ENCODE measurements at regions not wholly inside any gene's neighbourhood (a gene's known extent, or its start where the extent isn't known, plus 50 kb on each side); places are given as distances from the start of the nearest gene placed in this dataset.
"Not testable (repeated sequence)": the region's sequence is repeated elsewhere in the genome, so short reads cannot be mapped to it uniquely, and the experiment has no call there.

DNA sequence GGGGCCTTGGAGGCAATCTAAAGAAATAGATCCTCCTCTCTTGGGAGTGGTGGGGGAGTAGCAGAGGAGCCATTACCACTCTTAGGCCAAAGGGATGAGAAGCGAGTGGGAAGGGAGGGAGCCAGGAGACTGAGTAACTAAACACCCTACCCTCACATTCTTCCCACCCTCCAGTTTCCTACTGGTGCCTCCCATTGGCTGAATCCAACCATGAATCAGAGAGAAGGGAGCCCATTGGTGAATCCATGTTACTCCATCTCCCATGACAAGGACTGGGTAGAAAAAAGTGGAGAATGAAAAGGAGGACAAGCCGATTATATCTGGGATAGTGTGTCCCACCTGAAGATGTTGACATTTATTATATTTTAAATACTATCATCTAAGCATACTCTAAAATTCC lies 76.8 kb upstream of the LHX5 start:
- Histone ChIP-seq H3K9me3 (ENCODE audit: control insufficient read depth, insufficient read depth, low read length) (no peaks in the 10 kb centered on the region), H3K36me3 (ENCODE audit: control insufficient read depth, insufficient read depth, low read length) (no peaks in the 10 kb centered on the region), H3K4me3 (ENCODE audit: low read depth, low read length) (no peak overlapping the region), H3K4me1 (ENCODE audit: control insufficient read depth, insufficient read depth, low read length) (no peaks in the 10 kb centered on the region), H3K27me3 (ENCODE audit: control insufficient read depth, insufficient read depth, low read length) (peaks cover 2% of the 10 kb centered on the region), H3K27ac (ENCODE audit: low read depth, low read length) (no peak overlapping the region)
- DNase-seq (ENCODE audit: low read depth in 4 of 6, low spot score in 6 of 6), result no peak
- no CpG with 5 or more reads among the region's 2 CpGs for WGBS (ENCODE audit: insufficient coverage)

- DNase-seq (ENCODE audit: low read depth in 4 of 6, low spot score in 6 of 6), result no peak
- Histone ChIP-seq H3K4me3 (ENCODE audit: low read depth, low read length) (no peak overlapping the region), H3K27ac (ENCODE audit: low read depth, low read length) (no peak overlapping the region), H3K4me1 (ENCODE audit: control insufficient read depth, insufficient read depth, low read length) (no peaks in the 10 kb centered on the region), H3K9me3 (ENCODE audit: control insufficient read depth, insufficient read depth, low read length) (no peaks in the 10 kb centered on the region), H3K36me3 (ENCODE audit: control insufficient read depth, insufficient read depth, low read length) (no peaks in the 10 kb centered on the region), H3K27me3 (ENCODE audit: control insufficient read depth, insufficient read depth, low read length) (peaks cover 2% of the 10 kb centered on the region)
- WGBS (ENCODE audit: insufficient coverage), result 37% methylated on average over 9 of the region's 18 CpGs
Measured at GRCh38 chr12:113546916-113547863, 75.5 kb upstream of the LHX5 start.

- WGBS (ENCODE audit: insufficient coverage), result 83% methylated on average over 5 of the region's 6 CpGs
- H3K27me3 ChIP-seq (ENCODE audit: control insufficient read depth, insufficient read depth, low read length), result no peaks in the 10 kb centered on the region
- H3K9me3 ChIP-seq (ENCODE audit: control insufficient read depth, insufficient read depth, low read length), result no peaks in the 10 kb centered on the region
- no peak for DNase-seq (ENCODE audit: low read depth in 4 of 6, low spot score in 6 of 6)
- H3K4me3 ChIP-seq (ENCODE audit: low read depth, low read length), result no peak overlapping the region
- H3K36me3 ChIP-seq (ENCODE audit: control insufficient read depth, insufficient read depth, low read length), result no peaks in the 10 kb centered on the region
- no peak overlapping the region for H3K27ac ChIP-seq (ENCODE audit: low read depth, low read length)
- H3K4me1 ChIP-seq (ENCODE audit: control insufficient read depth, insufficient read depth, low read length), result no peaks in the 10 kb centered on the region
Measured at GRCh38 chr12:113537751-113538087, 66.0 kb upstream of the LHX5 start.

- 64% methylated on average over 8 of the region's 11 CpGs for whole genome bisulfite sequencing (ENCODE audit: insufficient coverage)
- H3K27ac ChIP-seq (ENCODE audit: low read depth, low read length), result no peak overlapping the region
- no peak overlapping the region for H3K4me3 ChIP-seq (ENCODE audit: low read depth, low read length)
- no peaks in the 10 kb centered on the region for H3K27me3 ChIP-seq (ENCODE audit: control insufficient read depth, insufficient read depth, low read length)
- peak in 1 of 6 donors; percentile 66 for DNase-seq (ENCODE audit: low read depth in 4 of 6, low spot score in 6 of 6)
- no peaks in the 10 kb centered on the region for H3K36me3 ChIP-seq (ENCODE audit: control insufficient read depth, insufficient read depth, low read length)
- H3K4me1 ChIP-seq (ENCODE audit: control insufficient read depth, insufficient read depth, low read length), result no peaks in the 10 kb centered on the region
- H3K9me3 ChIP-seq (ENCODE audit: control insufficient read depth, insufficient read depth, low read length), result no peaks in the 10 kb centered on the region
Measured at GRCh38 chr12:113537046-113537750, 65.5 kb upstream of the LHX5 start.

- H3K9me3 ChIP-seq (ENCODE audit: control insufficient read depth, insufficient read depth, low read length), result no peaks in the 10 kb centered on the region
- H3K4me1 ChIP-seq (ENCODE audit: control insufficient read depth, insufficient read depth, low read length), result no peaks in the 10 kb centered on the region
- H3K27me3 ChIP-seq (ENCODE audit: control insufficient read depth, insufficient read depth, low read length), result no peaks in the 10 kb centered on the region
- no peak for DNase-seq (ENCODE audit: low read depth in 4 of 6, low spot score in 6 of 6)
- H3K36me3 ChIP-seq (ENCODE audit: control insufficient read depth, insufficient read depth, low read length), result no peaks in the 10 kb centered on the region
- WGBS (ENCODE audit: insufficient coverage), result no CpG with 5 or more reads among the region's 5 CpGs
- no peak overlapping the region for H3K4me3 ChIP-seq (ENCODE audit: low read depth, low read length)
- no peak overlapping the region for H3K27ac ChIP-seq (ENCODE audit: low read depth, low read length)
Measured at GRCh38 chr12:113535100-113535499, 63.4 kb upstream of the LHX5 start.

- Histone ChIP-seq H3K4me1 (ENCODE audit: control insufficient read depth, insufficient read depth, low read length) (no peaks in the 10 kb centered on the region), H3K27ac (ENCODE audit: low read depth, low read length) (no peak overlapping the region), H3K4me3 (ENCODE audit: low read depth, low read length) (no peak overlapping the region), H3K36me3 (ENCODE audit: control insufficient read depth, insufficient read depth, low read length) (no peaks in the 10 kb centered on the region), H3K9me3 (ENCODE audit: control insufficient read depth, insufficient read depth, low read length) (no peaks in the 10 kb centered on the region), H3K27me3 (ENCODE audit: control insufficient read depth, insufficient read depth, low read length) (no peaks in the 10 kb centered on the region)
- WGBS (ENCODE audit: insufficient coverage), result 80% methylated on average over 3 of the region's 6 CpGs
- no peak for DNase-seq (ENCODE audit: low read depth in 4 of 6, low spot score in 6 of 6)
Measured at GRCh38 chr12:113534555-113534954, 62.9 kb upstream of the LHX5 start.

DNA sequence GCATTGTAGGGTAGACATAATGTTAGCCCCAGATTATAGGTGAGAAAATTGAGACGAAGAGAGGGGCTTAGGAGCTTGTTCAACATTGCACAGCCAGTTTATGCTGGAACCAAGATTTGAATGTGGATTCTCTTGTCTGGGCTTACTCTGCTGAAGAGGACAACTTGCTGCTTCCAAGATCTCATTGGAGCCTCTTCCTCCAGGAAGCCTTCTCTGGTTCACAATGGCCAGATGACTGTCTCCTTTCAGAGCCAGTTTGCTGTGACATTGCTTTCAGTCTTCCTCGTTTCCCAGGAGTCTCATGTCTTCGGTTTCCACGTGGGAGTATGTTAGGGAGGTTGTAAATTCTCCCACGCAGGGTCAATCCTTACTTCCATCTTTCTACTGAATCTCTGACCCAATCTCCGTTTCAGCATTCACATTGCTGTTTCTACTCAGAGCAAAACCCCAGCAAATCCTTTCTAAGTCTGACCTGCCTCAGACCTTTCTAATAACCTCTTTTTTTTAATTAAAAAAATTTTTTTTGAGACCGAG lies 62.2 kb upstream of the LHX5 start:
- Histone ChIP-seq H3K9me3 (ENCODE audit: control insufficient read depth, insufficient read depth, low read length) (no peaks in the 10 kb centered on the region), H3K4me3 (ENCODE audit: low read depth, low read length) (no peak overlapping the region), H3K36me3 (ENCODE audit: control insufficient read depth, insufficient read depth, low read length) (no peaks in the 10 kb centered on the region), H3K27ac (ENCODE audit: low read depth, low read length) (no peak overlapping the region), H3K27me3 (ENCODE audit: control insufficient read depth, insufficient read depth, low read length) (no peaks in the 10 kb centered on the region), H3K4me1 (ENCODE audit: control insufficient read depth, insufficient read depth, low read length) (peaks cover under 1% of the 10 kb centered on the region)
- 83% methylated on average over 2 of the region's 7 CpGs for WGBS (ENCODE audit: insufficient coverage)
- DNase-seq (ENCODE audit: low read depth in 4 of 6, low spot score in 6 of 6), result no peak

GRCh38 chr12:113532292-113532691 lies 60.6 kb upstream of the LHX5 start:
- 51% methylated on average over 8 of the region's 13 CpGs for WGBS (ENCODE audit: insufficient coverage)
- no peaks in the 10 kb centered on the region for H3K36me3 ChIP-seq (ENCODE audit: control insufficient read depth, insufficient read depth, low read length)
- H3K4me1 ChIP-seq (ENCODE audit: control insufficient read depth, insufficient read depth, low read length), result peaks cover 5% of the 10 kb centered on the region
- H3K9me3 ChIP-seq (ENCODE audit: control insufficient read depth, insufficient read depth, low read length), result no peaks in the 10 kb centered on the region
- DNase-seq (ENCODE audit: low read depth in 4 of 6, low spot score in 6 of 6), result peak in 1 of 6 donors; percentile 66
- peaks cover 6% of the 10 kb centered on the region for H3K27me3 ChIP-seq (ENCODE audit: control insufficient read depth, insufficient read depth, low read length)
- no peak overlapping the region for H3K4me3 ChIP-seq (ENCODE audit: low read depth, low read length)
- H3K27ac ChIP-seq (ENCODE audit: low read depth, low read length), result no peak overlapping the region

DNA sequence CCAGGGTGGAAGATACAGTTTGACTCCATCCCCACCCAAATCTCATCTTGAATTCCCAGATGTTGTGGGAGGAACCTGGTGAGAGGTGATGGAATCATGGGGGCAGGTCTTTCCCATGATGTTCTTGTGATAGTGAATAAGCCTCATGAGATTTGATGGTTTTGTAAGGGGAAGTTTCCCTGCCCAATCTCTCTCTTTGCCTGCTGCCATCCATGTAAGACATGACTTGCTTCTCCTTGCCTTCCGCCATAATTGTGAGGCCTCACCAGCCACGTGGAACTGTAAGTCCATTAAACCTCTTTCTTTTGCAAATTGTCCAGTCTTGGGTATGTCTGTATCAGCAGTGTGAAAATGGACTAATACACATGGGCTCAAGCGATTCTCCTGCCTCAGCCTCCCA lies 59.4 kb upstream of the LHX5 start:
- H3K4me1 ChIP-seq (ENCODE audit: control insufficient read depth, insufficient read depth, low read length); H3K9me3 ChIP-seq (ENCODE audit: control insufficient read depth, insufficient read depth, low read length); H3K4me3 ChIP-seq (ENCODE audit: low read depth, low read length); H3K27ac ChIP-seq (ENCODE audit: low read depth, low read length); DNase-seq (ENCODE audit: low read depth in 4 of 6, low spot score in 6 of 6); H3K27me3 ChIP-seq (ENCODE audit: control insufficient read depth, insufficient read depth, low read length); H3K36me3 ChIP-seq (ENCODE audit: control insufficient read depth, insufficient read depth, low read length): not testable (repeated sequence)
- WGBS (ENCODE audit: insufficient coverage), result no CpG with 5 or more reads among the region's 3 CpGs

Measured in spinal cord (tissue), 9 donors.